GM18520 (cell line): ENCODE measurements at regions not wholly inside any gene's neighbourhood (a gene's known extent, or its start where the extent isn't known, plus 50 kb on each side); places are given as distances from the start of the nearest gene placed in this dataset.

Experiments used
- ATAC-seq: cut with Tn5 transposase; IDR thresholded peaks from one replicate; pipeline ENCODE4 v1.9.1; 2021; ENCODE audit not compliant: unreplicated experiment

GRCh38 chr6:23339268-23339667 lies 769.9 kb downstream of the HDGFL1 start:
- ATAC-seq, result no peak

- no peak for ATAC-seq
Observed at GRCh38 chr6:23340271-23340670, 770.9 kb downstream of the HDGFL1 start.

DNA sequence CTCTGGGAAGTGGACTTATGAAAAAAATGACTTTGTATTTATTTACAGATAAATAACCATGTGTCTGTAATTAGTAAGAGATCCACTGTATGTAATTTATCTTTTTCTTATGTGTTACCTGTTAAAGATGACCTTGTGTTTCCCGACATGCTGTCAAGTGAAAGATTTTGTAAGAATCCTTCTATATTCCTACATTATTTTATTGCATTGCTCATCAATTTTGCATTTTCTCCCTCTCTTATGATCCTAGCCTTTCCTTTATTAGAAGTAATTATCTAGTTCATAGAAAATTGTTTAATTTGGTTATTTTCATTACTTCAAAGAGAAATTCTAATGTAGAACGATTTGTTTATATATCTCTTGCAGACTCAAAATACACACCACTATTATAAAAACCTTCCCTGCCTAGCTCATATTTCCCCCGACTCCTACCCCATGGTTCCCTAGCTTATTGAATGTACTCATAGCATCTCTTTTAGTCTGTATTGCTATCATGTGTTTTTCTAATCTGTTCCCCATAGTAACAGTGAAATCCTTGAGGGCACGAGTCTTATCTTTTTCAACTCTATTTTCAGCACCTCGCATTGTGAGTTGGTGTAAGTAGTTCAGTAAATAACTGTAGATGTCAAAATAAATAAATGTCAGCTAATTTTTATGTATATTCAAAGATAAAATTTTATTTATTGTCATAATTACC lies 774.4 kb downstream of the HDGFL1 start:
- no peak for ATAC-seq

- no peak for ATAC-seq
Observed at GRCh38 chr6:23348185-23348584, 777.8 kb upstream of the NRSN1 start.

GRCh38 chr6:23349521-23350147 lies 776.4 kb upstream of the NRSN1 start:
- ATAC-seq, result no peak

DNA sequence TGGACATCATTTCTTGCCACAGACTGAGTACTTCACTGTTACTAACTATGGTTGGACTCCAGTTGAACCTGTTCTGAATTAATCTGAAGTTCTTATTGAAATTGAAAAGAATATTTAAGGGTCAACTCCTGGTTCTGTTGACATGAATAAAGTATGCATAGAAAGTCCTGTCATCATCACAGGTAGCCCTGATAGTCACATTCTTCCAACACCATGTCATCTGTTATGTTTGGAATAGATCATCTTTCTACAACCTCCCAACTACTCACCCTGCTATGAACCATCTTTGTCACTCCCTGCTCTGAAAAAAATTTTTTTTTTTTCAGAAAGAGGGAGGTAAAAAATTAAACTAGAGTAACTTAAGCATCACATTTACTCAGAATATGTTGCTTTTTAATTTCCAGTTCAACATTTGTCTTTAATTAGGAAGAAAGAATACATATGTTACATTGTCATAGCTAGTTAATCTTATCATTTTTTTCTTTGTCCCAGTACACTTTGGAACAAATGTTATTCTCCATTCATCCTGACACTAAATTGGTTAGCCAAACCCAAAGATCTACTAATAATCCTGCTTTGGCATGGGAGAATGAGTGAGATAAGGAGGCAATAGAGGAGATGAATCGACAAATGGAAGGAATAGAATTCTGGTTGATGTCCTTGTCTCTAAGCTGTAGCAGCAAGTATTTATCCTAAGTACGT lies 775.1 kb upstream of the NRSN1 start:
- ATAC-seq, result no peak

- ATAC-seq, result no peak
Observed at GRCh38 chr6:23354004-23354403, 772.0 kb upstream of the NRSN1 start.

DNA sequence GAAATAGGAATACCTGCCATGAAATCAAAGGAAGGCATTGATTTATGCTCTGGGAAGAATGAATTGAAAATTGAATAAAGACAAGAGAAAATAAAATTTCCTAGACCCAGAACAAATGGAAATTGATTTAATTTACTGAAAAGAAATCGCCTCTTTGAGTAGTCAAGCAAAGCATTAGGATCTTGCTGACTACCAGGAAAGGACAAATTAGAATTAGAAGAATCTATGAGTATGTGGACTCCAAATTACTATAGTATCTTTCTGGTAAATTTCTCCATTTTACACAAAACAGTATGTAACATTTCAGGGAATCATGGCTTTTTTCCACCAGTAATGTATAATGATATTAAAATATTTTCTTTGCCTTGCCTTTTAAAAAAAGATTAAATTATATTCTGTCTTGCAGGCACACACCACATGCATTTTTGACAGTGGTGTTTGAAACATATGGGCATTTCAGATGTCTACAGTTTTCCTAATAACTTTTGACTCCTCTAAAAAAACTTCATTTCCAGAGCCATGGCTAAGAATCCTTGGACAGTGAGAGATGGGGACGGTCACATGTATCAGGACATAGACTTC lies 768.7 kb upstream of the NRSN1 start:
- ATAC-seq, result no peak

DNA sequence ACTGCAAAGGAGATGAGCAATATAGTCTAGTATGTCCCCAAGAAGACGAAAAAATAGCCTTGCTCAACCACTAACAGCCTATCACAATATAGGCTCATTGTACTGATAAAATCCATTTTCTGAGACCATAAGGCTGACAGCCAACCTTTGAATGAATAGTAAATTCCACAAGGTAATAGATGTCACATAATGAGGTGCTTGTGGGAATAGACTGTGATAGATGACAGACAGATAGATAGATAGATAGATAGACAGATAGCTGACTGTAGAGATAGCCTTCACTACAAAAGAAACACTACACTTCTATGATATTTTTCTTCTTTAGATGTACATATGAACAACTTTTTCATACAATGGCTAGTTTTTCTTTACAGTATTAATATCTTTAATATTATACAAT lies 760.3 kb upstream of the NRSN1 start:
- no peak for ATAC-seq

DNA sequence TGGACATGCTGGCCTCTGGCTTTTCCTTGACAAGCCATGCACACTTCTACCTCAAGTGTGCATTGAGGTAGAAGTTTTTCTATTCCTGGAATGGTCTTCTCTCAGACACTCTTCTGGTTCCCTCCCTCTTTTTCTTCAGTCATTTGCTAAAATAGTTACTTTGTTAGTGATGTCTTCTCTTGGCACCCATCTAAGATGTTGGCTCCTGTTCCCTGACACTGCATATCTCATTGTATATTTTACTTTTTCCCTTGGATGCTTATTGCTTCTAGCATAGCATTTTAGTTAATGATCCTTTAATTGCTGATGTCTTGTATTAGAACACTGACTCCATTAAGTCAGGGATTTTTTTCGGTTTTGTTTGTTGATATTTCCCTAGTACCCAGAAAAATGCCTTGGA lies 758.7 kb upstream of the NRSN1 start:
- no peak for ATAC-seq

DNA sequence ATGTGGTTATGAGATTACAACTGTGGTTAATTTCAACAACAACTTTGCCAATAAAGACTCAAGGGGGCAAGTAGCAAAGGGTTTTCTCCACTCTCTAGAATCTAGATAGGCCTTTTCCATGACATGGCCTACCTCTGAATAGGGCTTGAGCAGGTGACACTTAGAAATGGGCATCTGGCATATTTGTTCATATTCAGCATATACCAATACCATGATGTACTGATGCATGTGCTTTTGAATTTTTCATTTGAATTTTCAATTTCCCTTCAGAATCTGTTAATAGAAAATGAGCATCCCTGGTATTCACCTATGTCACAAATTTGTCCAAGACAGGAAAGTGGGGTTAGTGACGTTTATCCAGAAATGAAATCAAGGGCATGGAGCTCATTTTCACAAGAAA lies 757.5 kb upstream of the NRSN1 start:
- no peak for ATAC-seq

DNA sequence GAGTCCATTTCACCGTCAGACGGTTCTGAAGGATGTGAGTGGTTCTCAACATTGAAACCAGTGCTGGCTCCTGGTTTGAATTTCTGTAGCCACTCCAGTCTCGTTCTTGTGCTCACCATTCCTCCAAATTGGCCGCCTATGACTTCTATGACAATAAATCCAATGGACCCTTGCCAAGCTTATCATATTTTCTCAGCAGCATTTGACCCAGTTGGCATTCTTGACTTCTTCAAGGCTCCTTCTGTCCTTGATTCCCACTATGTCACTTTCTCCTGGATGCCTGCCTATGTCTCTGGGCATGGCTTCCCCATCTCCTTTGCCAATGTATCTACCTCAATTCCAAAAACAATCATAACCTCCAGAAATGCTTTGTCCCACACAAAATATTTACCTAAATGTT lies 756.0 kb upstream of the NRSN1 start:
- no peak for ATAC-seq

GRCh38 chr6:23371132-23371915 lies 754.7 kb upstream of the NRSN1 start:
- no peak for ATAC-seq

GRCh38 chr6:23377830-23378229 lies 748.2 kb upstream of the NRSN1 start:
- no peak for ATAC-seq

DNA sequence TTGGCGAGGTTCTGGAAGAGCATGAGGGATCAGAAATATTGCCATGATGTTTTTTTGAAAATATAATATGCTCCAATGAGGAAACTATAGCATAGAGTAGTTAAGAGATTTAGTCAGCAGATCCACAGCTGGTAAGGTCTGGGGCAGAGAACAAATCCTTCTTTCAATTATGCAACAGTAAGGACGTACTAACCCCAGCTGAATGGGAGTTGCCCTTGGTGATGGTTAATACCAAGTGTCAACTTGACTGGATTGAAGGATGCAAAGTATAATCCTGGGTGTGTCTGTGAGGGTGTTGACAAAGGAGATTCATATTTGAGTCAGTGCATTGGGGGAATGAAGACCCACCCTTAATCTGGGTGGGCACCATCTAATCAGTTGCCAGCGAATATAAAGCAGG lies 745.5 kb upstream of the NRSN1 start:
- ATAC-seq, result no peak

DNA sequence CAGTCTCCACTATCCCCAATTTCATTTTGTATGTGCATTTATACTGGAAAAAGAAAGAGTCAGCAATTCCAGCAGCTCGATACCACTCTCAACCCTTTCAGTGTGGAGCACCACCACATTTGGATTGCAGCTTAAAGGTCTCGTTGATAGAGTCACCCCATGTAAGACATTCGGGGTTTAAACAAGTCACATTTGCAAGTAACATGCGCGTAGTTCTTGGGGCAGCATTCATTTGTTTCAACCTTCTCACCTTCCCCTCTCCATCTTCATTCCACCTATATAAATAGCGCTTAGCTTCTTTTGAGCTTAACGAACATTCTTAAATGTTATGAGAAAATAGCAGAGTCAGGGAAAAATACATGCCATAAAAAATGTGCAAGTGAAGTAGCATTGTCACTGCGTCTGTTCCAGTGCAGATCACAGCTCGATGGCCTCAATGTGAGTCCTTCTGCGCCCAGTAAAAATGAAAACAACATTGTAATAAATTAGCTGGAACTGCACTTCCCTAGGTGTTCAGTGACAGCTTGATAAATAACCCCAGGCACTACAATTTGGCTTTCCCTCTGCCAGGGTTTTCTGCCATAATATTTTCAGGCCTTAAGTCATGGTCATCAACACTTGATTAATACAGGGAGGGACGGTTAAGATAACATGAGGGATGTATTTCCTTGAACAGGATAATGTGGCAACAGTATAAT lies 737.8 kb upstream of the NRSN1 start:
- ATAC-seq, result no peak

DNA sequence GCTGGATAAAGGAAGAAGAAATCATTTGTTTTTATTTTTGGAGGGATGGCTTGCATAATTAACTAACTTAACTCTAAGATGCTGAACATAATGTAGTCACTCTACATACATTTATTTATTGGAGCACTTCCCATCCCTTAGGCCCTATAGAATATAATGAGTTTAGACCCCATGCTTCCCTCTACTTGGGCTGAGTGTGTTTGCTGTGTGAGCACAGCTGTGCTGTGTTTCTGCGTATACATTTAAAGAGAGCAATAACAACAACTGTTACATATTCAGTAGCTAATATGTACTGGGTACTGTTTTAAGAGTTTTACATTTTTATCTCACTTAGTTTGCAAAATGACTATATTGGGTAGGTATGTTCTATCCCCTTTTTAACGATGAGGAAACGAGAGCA lies 736.6 kb upstream of the NRSN1 start:
- no peak for ATAC-seq

GRCh38 chr6:23390221-23390620 lies 735.8 kb upstream of the NRSN1 start:
- no peak for ATAC-seq

- no peak for ATAC-seq
Observed at GRCh38 chr6:23394681-23395080, 731.3 kb upstream of the NRSN1 start.

DNA sequence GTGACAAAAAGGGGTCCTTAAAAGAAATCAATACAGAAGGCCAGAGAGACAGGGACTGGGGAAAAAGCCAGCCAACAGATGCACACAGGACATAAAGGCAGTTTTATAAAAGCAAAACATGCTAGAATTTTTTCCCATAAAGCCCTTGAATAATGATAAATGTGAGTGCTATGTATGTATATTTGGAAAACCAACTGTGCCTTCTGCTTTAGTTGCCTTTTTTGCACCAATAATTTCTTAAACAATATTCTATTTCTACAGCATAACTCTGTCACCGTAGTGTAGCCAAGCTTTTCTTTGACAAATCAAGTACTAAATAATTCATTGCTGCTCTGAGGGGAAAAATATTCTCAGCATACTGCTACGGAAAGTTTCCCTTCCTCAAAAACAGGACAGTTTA lies 730.6 kb upstream of the NRSN1 start:
- no peak for ATAC-seq

- no peak for ATAC-seq
Observed at GRCh38 chr6:23396949-23397348, 729.1 kb upstream of the NRSN1 start.
